Vagina (tissue), 2 donors: ENCODE measurements at regions not wholly inside any gene's neighbourhood (a gene's known extent, or its start where the extent isn't known, plus 50 kb on each side); places are given as distances from the start of the nearest gene placed in this dataset.

Source experiments
- DNase-seq, 2 donors: peaks; one replicate each; pipeline ENCODE4 v3.0.0-alpha.2; 2017; ENCODE audit errors: extremely low spot score in 2 of 2
- H3K27ac ChIP-seq: fragments of 200-600 bp; sonication (generic); one replicate; pipeline ENCODE4 v1.5.1; 2019
- H3K27me3 ChIP-seq: fragments of 200-600 bp; sonication (generic); one replicate; pipeline ENCODE4 v1.5.1; 2019
- H3K36me3 ChIP-seq, 2 donors: fragments of 200-600 bp; sonication (generic); one replicate each; pipeline ENCODE4 v1.5.1; 2017 to 2019
- H3K4me1 ChIP-seq: fragments of 200-600 bp; sonication (generic); one replicate; pipeline ENCODE4 v1.5.1; 2019
- H3K4me3 ChIP-seq, 2 donors: fragments of 200-600 bp; sonication (generic); 1 replicate in 1 of 2; 2 replicates in 1 of 2; pipeline ENCODE4 v1.5.1; 2016 to 2019
- H3K9me3 ChIP-seq: fragments of 200-600 bp; sonication (generic); one replicate; pipeline ENCODE4 v1.5.1; 2019
- POLR2A ChIP-seq, 2 donors: fragments of 450-650 bp; IDR thresholded peaks; one replicate each; pipeline ENCODE4 v1.6.1; 2017; ENCODE audit warnings: antibody characterized with exemption in 2 of 2, mild to moderate bottlenecking in 2 of 2, moderate library complexity in 2 of 2
- POLR2AphosphoS5 ChIP-seq, 2 donors: sonication (generic); formaldehyde crosslinking; IDR thresholded peaks; one replicate each; pipeline ENCODE4 v1.9.0; 2017; ENCODE audit warnings: antibody characterized with exemption in 2 of 2, mild to moderate bottlenecking in 2 of 2, low read depth in 1 of 2; ENCODE audit not compliant: insufficient read depth in 1 of 2
- intact Hi-C: fragments of 100-400 bp; cut with DNase I; formaldehyde crosslinking; loops from one replicate; pipeline ENCODE4 v1.15.1; 2023
- TF ChIP-seq, protein P1 (sequence below), 3 experiments: fragments of 450-650 bp in 2 of 3; fragments of 200-600 bp in 1 of 3; sonication (generic) in 1 of 3; IDR thresholded peaks; one replicate each; pipeline ENCODE4 v1.5.1; 2017 to 2019; ENCODE audit warnings: antibody characterized with exemption in 3 of 3, mild to moderate bottlenecking in 2 of 3, moderate library complexity in 2 of 3

DNA sequence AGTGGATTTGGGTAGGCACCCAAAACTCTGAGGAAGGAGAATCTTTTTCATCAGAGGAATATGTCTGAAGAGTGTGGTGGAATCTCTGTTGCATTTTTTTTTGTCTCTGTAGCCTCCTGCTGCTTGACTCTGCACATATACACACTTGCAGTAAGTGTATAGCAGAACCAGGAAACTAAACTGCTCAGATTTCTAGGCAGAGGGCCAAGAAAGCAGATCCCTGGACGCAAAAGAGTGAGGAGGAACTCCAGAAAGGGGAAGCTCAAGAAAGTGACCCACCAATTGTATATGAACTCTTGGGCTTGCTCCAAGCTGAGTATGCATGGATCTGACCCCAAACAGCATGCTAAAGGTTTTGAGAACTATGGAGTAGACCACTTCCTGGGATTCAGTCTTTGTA is 181.8 kb downstream of the GADD45G start:
- H3K36me3 ChIP-seq: no peaks in the 10 kb centered on the region
- H3K9me3 ChIP-seq: no peaks in the 10 kb centered on the region
- intact Hi-C loops: no loop called here
- TF ChIP-seq POLR2A (IDR thresholded peaks at IDR 0.05): no peak
- no peak for TF ChIP-seq POLR2AphosphoS5 (IDR thresholded peaks at IDR 0.05; ENCODE audit: insufficient read depth in 1 of 2, low read depth in 1 of 2)
- TF ChIP-seq, protein P1, sequence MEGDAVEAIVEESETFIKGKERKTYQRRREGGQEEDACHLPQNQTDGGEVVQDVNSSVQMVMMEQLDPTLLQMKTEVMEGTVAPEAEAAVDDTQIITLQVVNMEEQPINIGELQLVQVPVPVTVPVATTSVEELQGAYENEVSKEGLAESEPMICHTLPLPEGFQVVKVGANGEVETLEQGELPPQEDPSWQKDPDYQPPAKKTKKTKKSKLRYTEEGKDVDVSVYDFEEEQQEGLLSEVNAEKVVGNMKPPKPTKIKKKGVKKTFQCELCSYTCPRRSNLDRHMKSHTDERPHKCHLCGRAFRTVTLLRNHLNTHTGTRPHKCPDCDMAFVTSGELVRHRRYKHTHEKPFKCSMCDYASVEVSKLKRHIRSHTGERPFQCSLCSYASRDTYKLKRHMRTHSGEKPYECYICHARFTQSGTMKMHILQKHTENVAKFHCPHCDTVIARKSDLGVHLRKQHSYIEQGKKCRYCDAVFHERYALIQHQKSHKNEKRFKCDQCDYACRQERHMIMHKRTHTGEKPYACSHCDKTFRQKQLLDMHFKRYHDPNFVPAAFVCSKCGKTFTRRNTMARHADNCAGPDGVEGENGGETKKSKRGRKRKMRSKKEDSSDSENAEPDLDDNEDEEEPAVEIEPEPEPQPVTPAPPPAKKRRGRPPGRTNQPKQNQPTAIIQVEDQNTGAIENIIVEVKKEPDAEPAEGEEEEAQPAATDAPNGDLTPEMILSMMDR (IDR thresholded peaks at IDR 0.05): no peak
- no peaks in the 10 kb centered on the region for H3K27me3 ChIP-seq
- DNase-seq: no peak
- H3K4me1 ChIP-seq: no peaks in the 10 kb centered on the region
- H3K27ac ChIP-seq: no peak overlapping the region
- no peak overlapping the region for H3K4me3 ChIP-seq

DNA sequence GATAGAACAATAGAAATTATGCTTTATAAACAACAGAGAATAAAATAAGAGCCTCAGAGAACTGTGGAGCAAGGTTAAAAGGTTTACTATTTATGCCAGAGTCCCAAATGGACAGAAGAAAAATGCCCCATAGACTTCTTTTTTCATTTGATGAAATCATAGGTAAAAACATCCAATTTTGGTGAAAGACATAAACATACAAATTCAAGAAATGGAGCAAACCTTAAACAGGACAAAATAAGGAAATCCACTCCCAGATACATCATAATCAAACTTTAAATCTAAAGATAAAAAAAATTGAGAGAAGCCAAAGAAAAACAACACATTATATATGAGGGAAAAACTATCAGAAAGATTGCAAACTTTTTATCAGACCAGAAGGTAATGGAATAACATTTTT is 182.8 kb downstream of the GADD45G start:
- no peaks in the 10 kb centered on the region for H3K4me1 ChIP-seq
- no peak overlapping the region for H3K4me3 ChIP-seq
- intact Hi-C loops: no loop called here
- H3K36me3 ChIP-seq: no peaks in the 10 kb centered on the region
- DNase-seq: no peak
- TF ChIP-seq, protein P1 (IDR thresholded peaks at IDR 0.05): no peak
- no peaks in the 10 kb centered on the region for H3K9me3 ChIP-seq
- H3K27me3 ChIP-seq: no peaks in the 10 kb centered on the region
- no peak overlapping the region for H3K27ac ChIP-seq

- DNase-seq: no peak
- TF ChIP-seq POLR2A (IDR thresholded peaks at IDR 0.05): no peak
- TF ChIP-seq, protein P1 (IDR thresholded peaks at IDR 0.05): no peak
- TF ChIP-seq POLR2AphosphoS5 (IDR thresholded peaks at IDR 0.05; ENCODE audit: insufficient read depth in 1 of 2, low read depth in 1 of 2): no peak
- no peaks in the 10 kb centered on the region for H3K27me3 ChIP-seq
- no peak overlapping the region for H3K4me3 ChIP-seq
- intact Hi-C loops: no loop called here
- H3K27ac ChIP-seq: no peak overlapping the region
- H3K36me3 ChIP-seq: no peaks in the 10 kb centered on the region
- no peaks in the 10 kb centered on the region for H3K4me1 ChIP-seq
- H3K9me3 ChIP-seq: no peaks in the 10 kb centered on the region
These were observed 183.6 kb downstream of the GADD45G start for GRCh38 chr9:89788434-89788833.

DNA sequence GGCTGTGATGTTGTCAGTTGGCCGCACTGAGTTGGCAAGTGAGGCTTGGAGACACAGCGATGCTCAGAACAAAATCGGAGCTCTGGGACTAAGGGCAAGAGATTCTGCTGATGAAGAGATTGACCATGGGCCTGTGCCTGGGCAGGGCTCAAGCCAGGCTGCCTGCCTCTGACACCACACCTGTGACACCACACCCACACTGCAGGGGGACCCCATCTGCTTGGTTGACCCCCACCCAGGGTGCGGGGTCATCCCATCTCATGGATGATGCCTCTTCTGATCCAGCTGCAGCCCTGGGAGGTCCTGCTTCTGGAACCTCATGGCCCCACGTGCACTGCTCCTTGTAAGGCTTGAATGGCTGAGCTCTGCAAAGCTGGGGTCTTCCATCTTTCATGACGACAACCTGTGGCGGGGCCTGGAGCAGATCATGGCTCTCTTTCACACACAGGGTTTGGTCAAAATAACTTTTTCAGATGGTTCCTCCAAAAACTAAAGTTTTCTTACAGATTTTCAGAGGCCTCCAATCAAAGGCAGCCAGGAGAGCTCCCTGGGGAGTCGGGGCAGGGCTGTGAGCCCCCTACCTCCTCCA is 185.2 kb downstream of the GADD45G start:
- TF ChIP-seq, protein P1 (IDR thresholded peaks at IDR 0.05): no peak
- TF ChIP-seq POLR2AphosphoS5 (IDR thresholded peaks at IDR 0.05; ENCODE audit: insufficient read depth in 1 of 2, low read depth in 1 of 2) (no peak), POLR2A (IDR thresholded peaks at IDR 0.05) (no peak)
- H3K4me3 ChIP-seq: no peak overlapping the region
- no peaks in the 10 kb centered on the region for H3K9me3 ChIP-seq
- DNase-seq: no peak
- no peaks in the 10 kb centered on the region for H3K4me1 ChIP-seq
- no peak overlapping the region for H3K27ac ChIP-seq
- no peaks in the 10 kb centered on the region for H3K27me3 ChIP-seq
- intact Hi-C loops: no loop called here
- no peaks in the 10 kb centered on the region for H3K36me3 ChIP-seq

DNA sequence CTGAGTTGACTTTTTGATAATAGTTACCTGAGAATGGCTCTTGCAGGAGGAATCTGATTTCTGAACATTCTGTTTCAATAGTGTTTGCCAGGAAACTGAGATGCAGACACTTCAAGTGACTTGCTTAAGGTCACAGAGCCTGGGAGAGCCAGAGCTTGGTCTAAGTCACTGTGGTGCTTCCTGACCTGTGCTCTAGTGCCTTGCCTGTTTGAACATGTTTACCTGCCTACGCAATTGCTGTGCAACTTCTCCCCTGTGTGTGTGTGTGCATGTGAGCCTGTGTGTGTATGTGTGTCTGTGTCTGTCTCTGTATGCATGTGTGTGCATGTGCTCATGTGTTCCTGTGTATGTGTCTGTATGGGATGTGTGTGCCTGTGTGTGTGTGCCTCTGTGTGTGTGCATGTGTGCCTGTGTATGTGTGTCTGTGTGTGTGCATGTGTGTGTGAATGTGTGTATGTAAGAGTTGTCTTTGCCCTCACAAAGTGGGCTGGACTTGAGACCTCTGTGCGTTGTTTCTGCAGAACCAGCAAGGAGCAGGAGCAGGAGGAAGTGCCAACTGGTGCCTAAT is 185.8 kb downstream of the GADD45G start:
- DNase-seq: no peak
- no peaks in the 10 kb centered on the region for H3K9me3 ChIP-seq
- no peaks in the 10 kb centered on the region for H3K27me3 ChIP-seq
- no peaks in the 10 kb centered on the region for H3K4me1 ChIP-seq
- TF ChIP-seq POLR2A (IDR thresholded peaks at IDR 0.05) (no peak), POLR2AphosphoS5 (IDR thresholded peaks at IDR 0.05; ENCODE audit: insufficient read depth in 1 of 2, low read depth in 1 of 2) (no peak)
- TF ChIP-seq, protein P1 (IDR thresholded peaks at IDR 0.05): no peak
- no peaks in the 10 kb centered on the region for H3K36me3 ChIP-seq
- H3K4me3 ChIP-seq: no peak overlapping the region
- intact Hi-C loops: no loop called here
- no peak overlapping the region for H3K27ac ChIP-seq
